LNCAP (cell line): ENCODE measurements at regions not wholly inside any gene's neighbourhood (a gene's known extent, or its start where the extent isn't known, plus 50 kb on each side); places are given as distances from the start of the nearest gene placed in this dataset.

Experiments
- TF ChIP-seq, protein P1 (sequence below): fragments of 450-650 bp; IDR thresholded peaks from 2 replicates; pipeline ENCODE4 v1.5.1; 2017; ENCODE audit warnings: mild to moderate bottlenecking

DNA sequence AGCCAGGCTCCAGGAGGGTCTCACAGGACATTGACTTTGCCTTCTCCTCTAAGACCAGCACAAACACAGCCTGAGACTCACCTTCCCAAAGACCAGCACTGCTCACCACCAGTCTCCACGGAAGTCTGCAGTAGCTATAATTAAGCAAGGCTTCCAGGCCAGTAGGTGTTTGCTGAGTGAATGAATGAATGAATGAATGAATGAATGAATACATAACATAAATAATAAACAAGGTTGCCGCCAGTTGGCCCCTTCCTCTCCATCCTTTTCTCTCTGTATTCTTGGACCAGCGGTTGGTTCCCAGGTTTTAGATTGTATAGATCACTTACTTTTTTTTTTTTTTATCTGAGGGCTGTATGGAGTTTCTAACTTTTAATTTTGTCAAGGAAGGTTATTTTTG lies 222.4 kb upstream of the ID2 start:
- TF ChIP-seq, protein P1, sequence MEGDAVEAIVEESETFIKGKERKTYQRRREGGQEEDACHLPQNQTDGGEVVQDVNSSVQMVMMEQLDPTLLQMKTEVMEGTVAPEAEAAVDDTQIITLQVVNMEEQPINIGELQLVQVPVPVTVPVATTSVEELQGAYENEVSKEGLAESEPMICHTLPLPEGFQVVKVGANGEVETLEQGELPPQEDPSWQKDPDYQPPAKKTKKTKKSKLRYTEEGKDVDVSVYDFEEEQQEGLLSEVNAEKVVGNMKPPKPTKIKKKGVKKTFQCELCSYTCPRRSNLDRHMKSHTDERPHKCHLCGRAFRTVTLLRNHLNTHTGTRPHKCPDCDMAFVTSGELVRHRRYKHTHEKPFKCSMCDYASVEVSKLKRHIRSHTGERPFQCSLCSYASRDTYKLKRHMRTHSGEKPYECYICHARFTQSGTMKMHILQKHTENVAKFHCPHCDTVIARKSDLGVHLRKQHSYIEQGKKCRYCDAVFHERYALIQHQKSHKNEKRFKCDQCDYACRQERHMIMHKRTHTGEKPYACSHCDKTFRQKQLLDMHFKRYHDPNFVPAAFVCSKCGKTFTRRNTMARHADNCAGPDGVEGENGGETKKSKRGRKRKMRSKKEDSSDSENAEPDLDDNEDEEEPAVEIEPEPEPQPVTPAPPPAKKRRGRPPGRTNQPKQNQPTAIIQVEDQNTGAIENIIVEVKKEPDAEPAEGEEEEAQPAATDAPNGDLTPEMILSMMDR = no peak

DNA sequence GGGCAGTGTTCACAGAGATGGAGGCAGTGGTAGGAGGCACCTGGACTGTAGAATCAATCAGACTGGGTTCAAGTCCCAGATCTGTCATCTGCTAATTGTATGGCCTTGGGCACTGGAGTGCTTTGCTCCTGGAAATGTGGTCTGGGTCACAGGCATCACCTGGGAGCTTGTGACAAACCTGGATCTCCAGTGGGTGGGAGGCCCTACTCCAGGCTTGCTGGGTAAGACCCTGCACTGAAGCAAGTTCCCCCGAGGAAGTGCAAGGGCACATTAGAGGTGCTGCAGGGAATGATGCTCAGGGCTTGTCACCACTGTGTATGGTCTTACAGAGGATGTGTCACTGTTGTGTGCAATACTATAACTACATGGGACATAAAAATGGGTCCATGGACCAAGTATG lies 220.5 kb upstream of the ID2 start:
- TF ChIP-seq, protein P1 = no peak

DNA sequence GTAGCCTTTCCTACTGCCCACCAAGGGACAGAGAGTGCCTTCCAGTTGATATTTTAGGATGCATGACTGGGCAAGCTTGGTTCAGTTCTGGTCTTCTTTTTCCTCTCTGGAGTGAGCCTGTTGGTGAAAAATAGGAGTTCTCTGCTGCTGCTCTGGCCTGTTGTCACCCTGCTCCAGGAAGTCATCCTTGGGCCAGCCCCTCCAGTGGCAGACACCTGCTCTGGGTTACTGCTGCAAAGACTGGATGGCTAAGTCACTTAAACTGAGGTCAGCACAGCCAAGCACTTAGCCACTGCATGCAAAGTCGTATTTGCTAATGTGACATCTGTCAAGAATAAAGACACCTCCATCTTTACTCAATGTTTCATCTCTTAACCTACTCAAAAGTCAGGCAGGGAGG lies 219.6 kb upstream of the ID2 start:
- TF ChIP-seq, protein P1 = no peak

DNA sequence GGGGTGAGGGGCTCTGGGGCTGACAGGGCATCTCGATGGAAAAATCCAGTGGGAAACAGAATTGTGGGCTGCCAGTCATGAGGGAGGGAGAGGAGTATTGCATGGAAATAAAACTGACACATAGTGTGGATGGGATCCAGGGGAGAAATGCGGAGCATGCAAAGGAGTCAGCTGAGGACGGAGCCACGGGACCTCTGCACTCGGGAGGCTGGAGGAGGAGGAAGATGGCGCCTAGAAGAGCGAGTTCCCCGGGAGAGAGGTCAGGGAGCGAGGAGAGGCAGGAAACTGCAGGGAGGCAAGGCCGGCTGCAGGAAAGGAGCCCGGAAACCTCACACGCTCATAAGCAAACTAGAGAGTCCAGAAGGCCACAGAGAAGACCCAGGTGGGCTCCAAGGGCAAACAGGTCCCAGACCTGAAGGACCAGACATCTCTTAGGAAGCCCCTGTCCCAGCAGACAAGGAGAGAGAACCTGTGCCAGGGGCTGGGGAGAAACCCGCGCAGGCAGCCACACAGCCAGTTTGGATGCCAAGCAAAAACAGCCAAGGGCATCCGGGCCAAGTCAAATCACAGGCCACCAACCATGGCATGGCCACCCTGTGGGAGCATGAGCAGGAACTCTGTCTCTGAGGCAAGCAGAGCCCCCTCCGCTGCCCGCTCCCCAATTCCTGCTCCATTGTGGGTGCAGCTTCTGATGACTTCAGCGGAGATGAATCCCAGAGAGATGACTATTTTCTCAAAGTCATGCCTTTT lies 218.8 kb upstream of the ID2 start:
- TF ChIP-seq, protein P1 = no peak

DNA sequence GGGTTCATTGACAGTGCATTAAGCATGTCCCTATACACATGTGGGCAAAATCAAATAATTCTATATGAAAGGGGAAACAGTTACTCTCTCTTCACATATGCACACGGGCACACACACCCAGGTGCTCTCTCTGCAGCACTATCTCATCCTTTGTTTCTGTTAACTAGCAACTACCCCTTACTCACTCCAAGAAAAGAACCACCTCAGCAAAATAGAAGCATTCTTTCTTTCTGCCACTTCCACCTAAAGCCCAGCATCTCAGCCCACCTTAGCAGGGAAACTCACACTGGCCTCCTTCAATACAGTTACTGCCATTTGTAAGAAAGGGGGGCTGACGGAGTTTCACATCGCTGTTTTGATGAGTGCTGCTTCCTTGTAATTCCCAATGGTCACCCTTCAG lies 216.3 kb upstream of the ID2 start:
- TF ChIP-seq, protein P1 = no peak

DNA sequence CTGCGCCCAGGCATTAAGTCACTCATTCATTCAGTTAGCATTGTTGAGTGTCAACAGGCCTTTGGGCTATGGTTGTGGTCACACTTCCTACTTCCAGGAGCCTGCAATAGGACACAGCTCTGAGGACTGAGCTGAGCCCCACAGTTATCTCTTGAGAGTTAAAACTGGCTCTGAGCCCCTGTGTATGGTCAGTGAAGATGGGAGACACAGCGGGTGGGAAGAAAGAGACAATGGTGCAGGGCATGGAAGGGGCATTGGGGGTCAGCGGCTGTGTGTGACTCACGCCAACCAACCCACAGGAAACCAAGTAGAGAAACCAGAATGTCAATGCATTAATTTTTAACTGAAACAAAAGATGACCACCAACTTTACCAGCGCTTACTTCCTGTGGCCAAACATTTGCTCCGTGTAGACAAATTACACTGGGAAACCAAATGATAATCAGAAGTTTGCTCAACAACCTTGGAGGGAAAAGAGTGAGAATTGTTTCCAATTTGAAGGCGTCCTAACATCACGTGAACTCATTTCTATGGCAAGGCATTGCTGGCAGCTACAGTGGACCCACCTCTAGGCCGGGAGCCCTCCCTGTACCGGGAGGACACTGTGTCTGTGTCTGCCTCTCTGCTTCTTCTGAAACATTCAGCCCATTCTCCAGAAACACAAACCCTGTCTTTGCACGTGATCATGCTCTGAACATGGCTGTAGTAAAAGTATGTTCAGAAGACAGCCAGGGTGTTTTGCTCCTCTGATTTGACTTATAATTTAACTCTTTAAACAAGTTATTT lies 212.0 kb upstream of the ID2 start:
- TF ChIP-seq, protein P1 = no peak

DNA sequence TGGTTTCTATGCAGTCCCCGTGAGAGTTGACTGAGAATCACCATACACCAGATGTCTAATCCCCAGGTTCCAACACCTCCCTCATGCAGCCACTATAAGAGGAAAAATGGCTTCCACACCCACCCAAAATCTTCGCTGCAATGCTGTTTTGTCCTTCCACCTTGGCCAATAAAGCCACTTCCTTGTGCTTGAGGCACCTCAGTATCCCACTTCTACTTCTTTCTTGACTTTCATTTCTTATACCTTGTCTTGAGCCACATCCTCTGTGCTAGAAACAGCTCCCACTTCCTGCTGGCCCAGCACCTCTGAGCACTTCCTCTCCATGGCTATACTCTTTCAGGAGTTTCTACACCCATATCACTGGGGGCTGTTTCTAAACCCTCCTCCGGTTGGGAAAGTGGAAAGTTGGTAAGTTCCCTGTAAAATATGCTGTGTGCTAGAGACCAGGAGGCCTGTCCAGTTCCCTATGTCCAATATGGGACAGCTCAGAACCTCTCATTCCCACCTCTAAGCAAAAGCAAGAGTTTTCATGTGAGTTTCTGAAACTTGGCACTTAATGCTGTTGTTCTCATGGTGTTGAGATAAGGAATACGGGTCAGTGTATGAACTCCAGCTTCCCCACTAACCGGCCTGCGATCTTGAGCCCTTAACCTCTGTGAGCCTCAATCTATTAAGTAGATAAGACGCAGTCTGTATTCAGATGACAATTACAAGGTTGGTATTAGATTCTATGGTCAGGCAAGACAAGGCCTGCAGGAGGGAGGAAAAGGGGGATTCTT lies 209.1 kb upstream of the ID2 start:
- TF ChIP-seq, protein P1 = no peak
